PC-9 (cell line): ENCODE measurements at regions not wholly inside any gene's neighbourhood (a gene's known extent, or its start where the extent isn't known, plus 50 kb on each side); places are given as distances from the start of the nearest gene placed in this dataset.

ENCODE experiments used
- BruUV-seq: library from RNA; stranded (reverse); fragments of 400-500 nt; replicated peaks from 2 replicates; lab custom pipeline; 2021; lab: Mats Ljungman, UMichigan
- CTCF ChIA-PET: fragments of 300-600 bp; sonication (Branson Sonifier 250); formaldehyde crosslinking; loops from one replicate; lab custom pipeline; 2022; ENCODE audit warnings: antibody characterized with exemption; lab: Charles Lee
- POLR2A ChIA-PET: fragments of 300-600 bp; sonication (Branson Sonifier 250); formaldehyde crosslinking; loops from one replicate; lab custom pipeline; 2022; ENCODE audit warnings: antibody characterized with exemption; ENCODE audit not compliant: unreplicated experiment; lab: Charles Lee
- DNase-seq, 2 experiments: peaks; one replicate each; pipeline versions ENCODE4 v3.0.0 to v3.0.0-alpha.2; 2015 to 2022; ENCODE audit warnings: mixed read lengths in 1 of 2
- H2AFZ ChIP-seq: fragments of 200-600 bp; sonication (generic); 2 replicates; pipeline ENCODE4 v1.8.1; 2017; ENCODE audit warnings: antibody characterized with exemption
- H3F3A ChIP-seq: fragments of 200-600 bp; sonication (generic); 2 replicates; pipeline ENCODE4 v1.8.1; 2017; ENCODE audit warnings: antibody characterized with exemption, mild to moderate bottlenecking, low read depth; ENCODE audit not compliant: insufficient read depth
- H3K27ac ChIP-seq: fragments of 200-600 bp; sonication (generic); 2 replicates; pipeline ENCODE4 v1.6.1; 2016; ENCODE audit warnings: mixed run types
- H3K27me3 ChIP-seq: fragments of 200-600 bp; sonication (generic); 2 replicates; pipeline ENCODE4 v1.6.1; 2016; ENCODE audit warnings: low read depth, mixed run types; ENCODE audit not compliant: insufficient read depth
- H3K36me3 ChIP-seq: fragments of 200-600 bp; sonication (generic); 2 replicates; pipeline ENCODE4 v1.6.1; 2016; ENCODE audit warnings: low read depth, mixed run types
- H3K4me1 ChIP-seq: fragments of 200-600 bp; sonication (generic); replicated peaks from 2 replicates; pipeline ENCODE4 v1.6.1; 2016; ENCODE audit warnings: mixed run types; ENCODE audit not compliant: insufficient read depth
- H3K4me2 ChIP-seq: fragments of 200-600 bp; sonication (generic); 2 replicates; pipeline ENCODE4 v1.6.1; 2017; ENCODE audit warnings: mixed run types
- H3K4me3 ChIP-seq: fragments of 200-600 bp; sonication (generic); 2 replicates; pipeline ENCODE4 v1.6.1; 2016; ENCODE audit warnings: mixed run types
- H3K79me2 ChIP-seq: fragments of 200-600 bp; sonication (generic); 2 replicates; pipeline ENCODE4 v1.6.1; 2017; ENCODE audit warnings: low read depth, mixed run types
- H3K9me2 ChIP-seq: fragments of 200-600 bp; sonication (generic); 2 replicates; pipeline ENCODE4 v1.8.1; 2017; ENCODE audit warnings: mild to moderate bottlenecking; ENCODE audit not compliant: insufficient read depth
- H3K9me3 ChIP-seq: fragments of 200-600 bp; sonication (generic); 2 replicates; pipeline ENCODE4 v1.8.1; 2016; ENCODE audit warnings: low read depth; ENCODE audit not compliant: insufficient read depth
- H4K20me1 ChIP-seq: fragments of 200-600 bp; sonication (generic); 2 replicates; pipeline ENCODE4 v1.8.1; 2017; ENCODE audit not compliant: insufficient read depth
- CTCF ChIP-seq: fragments of 200-600 bp; sonication (generic); conservative IDR thresholded peaks from 2 replicates; pipeline ENCODE4 v1.6.1; 2017; ENCODE audit warnings: mixed run types, antibody characterized with exemption, mild to moderate bottlenecking, moderate library complexity
- EZH2 ChIP-seq: fragments of 200-600 bp; sonication (generic); IDR thresholded peaks from 2 replicates; pipeline ENCODE4 v1.8.0; 2017; ENCODE audit warnings: antibody characterized with exemption, low read depth
- intact Hi-C: fragments of 100-400 bp; cut with micrococcal nuclease; formaldehyde crosslinking; loops from one replicate; pipeline ENCODE4 v1.10.0; 2022; ENCODE audit not compliant: unreplicated experiment

- H3K27ac ChIP-seq, result no peak overlapping the region
- H3K27me3 ChIP-seq, result 0 out of 2 replicates have a peak, but pooled peaks cover 10% of the 10 kb centered on the region
- H3K9me3 ChIP-seq, result no peaks in the 10 kb centered on the region
- H3K36me3 ChIP-seq, result no peaks in the 10 kb centered on the region
- no peak overlapping the region for H3K4me2 ChIP-seq
- TF ChIP-seq EZH2 (no peak), CTCF (no peak)
- H3F3A ChIP-seq, result no peaks in the 10 kb centered on the region
- H3K9me2 ChIP-seq, result no peaks in the 10 kb centered on the region
- no peak overlapping the region for H2AFZ ChIP-seq
- no peaks in the 10 kb centered on the region for H4K20me1 ChIP-seq
- H3K79me2 ChIP-seq, result no peaks in the 10 kb centered on the region
- ChIA-PET POLR2A (no interaction called here), CTCF (no interaction called here)
- no peak overlapping the region for H3K4me3 ChIP-seq
- intact Hi-C loops, result no loop called here
- H3K4me1 ChIP-seq, result no peaks in the 10 kb centered on the region
- BruUV-seq, result no TSS peak
- no peak for DNase-seq
Observed at GRCh38 chr10:131009791-131010190, 301.7 kb downstream of the TCERG1L start.

- Histone ChIP-seq H3K27ac (no peak overlapping the region), H3F3A (no peaks in the 10 kb centered on the region), H3K9me2 (no peaks in the 10 kb centered on the region), H3K4me1 (no peaks in the 10 kb centered on the region), H3K4me2 (no peak overlapping the region), H3K9me3 (no peaks in the 10 kb centered on the region), H2AFZ (no peak overlapping the region), H4K20me1 (no peaks in the 10 kb centered on the region), H3K27me3 (peaks cover 19% of the 10 kb centered on the region; the same call in 1 of the 2 replicates), H3K4me3 (no peak overlapping the region), H3K79me2 (no peaks in the 10 kb centered on the region), H3K36me3 (no peaks in the 10 kb centered on the region)
- BruUV-seq, result no TSS peak
- intact Hi-C loops, result no loop called here
- ChIA-PET CTCF (no interaction called here), POLR2A (no interaction called here)
- DNase-seq, result no peak
- TF ChIP-seq EZH2 (no peak), CTCF (no peak)
Observed at GRCh38 chr10:131010965-131011575, 300.5 kb downstream of the TCERG1L start.

GRCh38 chr10:131011936-131012640 lies 299.4 kb downstream of the TCERG1L start:
- TF ChIP-seq EZH2 (no peak), CTCF (no peak)
- intact Hi-C loops, result no loop called here
- Histone ChIP-seq H3K9me2 (no peaks in the 10 kb centered on the region), H3K27ac (no peak overlapping the region), H3K4me1 (no peaks in the 10 kb centered on the region), H3K9me3 (no peaks in the 10 kb centered on the region), H3K4me3 (no peak overlapping the region), H4K20me1 (no peaks in the 10 kb centered on the region), H3K27me3 (peaks cover 27% of the 10 kb centered on the region; the same call in 1 of the 2 replicates), H3K4me2 (no peak overlapping the region), H2AFZ (no peak overlapping the region), H3F3A (no peaks in the 10 kb centered on the region), H3K36me3 (no peaks in the 10 kb centered on the region), H3K79me2 (no peaks in the 10 kb centered on the region)
- CTCF ChIA-PET, result no interaction called here
- POLR2A ChIA-PET, result no interaction called here
- no peak for DNase-seq
- no TSS peak for BruUV-seq
